GM12878 (cell line): ENCODE measurements at regions not wholly inside any gene's neighbourhood (a gene's known extent, or its start where the extent isn't known, plus 50 kb on each side); places are given as distances from the start of the nearest gene placed in this dataset.

Source experiments
- CTCF ChIP-seq, 3 experiments: IDR thresholded peaks in 2 of 3; conservative IDR thresholded peaks in 1 of 3; 2 replicates each; pipeline ENCODE4 v1.5.1; 2011; ENCODE audit warnings: low read depth in 3 of 3, low read length in 3 of 3, mild to moderate bottlenecking in 3 of 3, control low read depth in 2 of 3, moderate library complexity in 2 of 3, inconsistent platforms in 1 of 3, mixed read lengths in 1 of 3; ENCODE audit not compliant: control insufficient read depth in 2 of 3, insufficient read depth in 1 of 3; ENCODE audit errors: extremely low read depth in 1 of 3
- GATAD2B ChIP-seq: fragments of 450-650 bp; conservative IDR thresholded peaks from 2 replicates; pipeline ENCODE4 v1.6.1; 2017; ENCODE audit warnings: low read depth, mild to moderate bottlenecking, moderate library complexity
- POLR2A ChIP-seq: IDR thresholded peaks from 2 replicates; pipeline ENCODE4 v1.6.1; 2011; ENCODE audit warnings: low read depth, mild to moderate bottlenecking, low read length
- SUZ12 ChIP-seq: fragments of 200-600 bp; sonication (generic); IDR thresholded peaks from one replicate; pipeline ENCODE4 v1.6.1; 2018; ENCODE audit warnings: antibody characterized with exemption, mild to moderate bottlenecking; ENCODE audit not compliant: unreplicated experiment
- TCF7 ChIP-seq: IDR thresholded peaks from 2 replicates; pipeline ENCODE4 v1.6.1; 2014; ENCODE audit warnings: antibody characterized with exemption, borderline replicate concordance

GRCh38 chr6:140269591-140270165 is 895.2 kb upstream of the CITED2 start:
- TF ChIP-seq CTCF (IDR thresholded peaks at IDR 0.05 in 2 of 3, conservative IDR thresholded peaks at IDR 0.05 in 1 of 3; ENCODE audit: control insufficient read depth in 2 of 3, extremely low read depth in 1 of 3, insufficient read depth in 1 of 3, low read depth in 3 of 3, low read length in 3 of 3) (no peak), POLR2A (no peak), SUZ12 (no peak), GATAD2B (no peak), TCF7 (no peak)
